Esophagus mucosa (tissue), 1 donor: ENCODE measurements at regions not wholly inside any gene's neighbourhood (a gene's known extent, or its start where the extent isn't known, plus 50 kb on each side); places are given as distances from the start of the nearest gene placed in this dataset.

Experiments
- ATAC-seq: fragments of 200-7000 bp; cut with Tn5 transposase; one replicate; pipeline ENCODE4 v1.9.1; 2020
- donor health status: DM: yes; HTN: yes; CAD: no.

- ATAC-seq, result no peak
Observed at GRCh38 chr3:30069056-30069455, 537.3 kb upstream of the TGFBR2 start.

- no peak for ATAC-seq
Observed at GRCh38 chr3:30073040-30073439, 533.4 kb upstream of the TGFBR2 start.

- ATAC-seq, result no peak
Observed at GRCh38 chr3:30073622-30074021, 532.8 kb upstream of the TGFBR2 start.

GRCh38 chr3:30075514-30075913 is 530.9 kb upstream of the TGFBR2 start:
- ATAC-seq, result no peak

GRCh38 chr3:30076899-30077298 is 529.5 kb upstream of the TGFBR2 start:
- no peak for ATAC-seq

GRCh38 chr3:30077746-30078145 is 528.7 kb upstream of the TGFBR2 start:
- ATAC-seq, result no peak

- ATAC-seq, result peak; percentile 95
Observed at GRCh38 chr3:30078736-30079135, 527.7 kb upstream of the TGFBR2 start.

GRCh38 chr3:30081904-30082303 is 524.5 kb upstream of the TGFBR2 start:
- no peak for ATAC-seq

GRCh38 chr3:30082652-30083051 is 523.7 kb upstream of the TGFBR2 start:
- ATAC-seq, result no peak

GRCh38 chr3:30083315-30083714 is 523.1 kb upstream of the TGFBR2 start:
- ATAC-seq, result no peak

GRCh38 chr3:30084316-30084715 is 522.1 kb upstream of the TGFBR2 start:
- no peak for ATAC-seq

- ATAC-seq, result no peak
Observed at GRCh38 chr3:30084971-30085403, 521.4 kb upstream of the TGFBR2 start.

GRCh38 chr3:30085486-30085885 is 520.9 kb upstream of the TGFBR2 start:
- no peak for ATAC-seq

GRCh38 chr3:30091686-30092085 is 514.7 kb upstream of the TGFBR2 start:
- no peak for ATAC-seq

- ATAC-seq, result no peak
Observed at GRCh38 chr3:30097022-30097650, 509.3 kb upstream of the TGFBR2 start.

GRCh38 chr3:30098243-30098642 is 508.2 kb upstream of the TGFBR2 start:
- ATAC-seq, result no peak

- no peak for ATAC-seq
Observed at GRCh38 chr3:30098653-30099455, 507.5 kb upstream of the TGFBR2 start.

- ATAC-seq, result no peak
Observed at GRCh38 chr3:30102356-30102755, 504.0 kb upstream of the TGFBR2 start.

GRCh38 chr3:30103186-30103585 is 503.2 kb upstream of the TGFBR2 start:
- ATAC-seq, result no peak

- ATAC-seq, result no peak
Observed at GRCh38 chr3:30107531-30107930, 498.9 kb upstream of the TGFBR2 start.

- ATAC-seq, result no peak
Observed at GRCh38 chr3:30112411-30112810, 494.0 kb upstream of the TGFBR2 start.

- ATAC-seq, result no peak
Observed at GRCh38 chr3:30112902-30113484, 493.4 kb upstream of the TGFBR2 start.

GRCh38 chr3:30113906-30114305 is 492.5 kb upstream of the TGFBR2 start:
- ATAC-seq, result no peak

GRCh38 chr3:30114918-30115317 is 491.5 kb upstream of the TGFBR2 start:
- no peak for ATAC-seq
